RWPE1 (cell line): ENCODE measurements at regions not wholly inside any gene's neighbourhood (a gene's known extent, or its start where the extent isn't known, plus 50 kb on each side); places are given as distances from the start of the nearest gene placed in this dataset.

ENCODE experiments used
- CTCF ChIA-PET: fragments of 350-600 bp; sonication (Branson Sonifier 250); formaldehyde crosslinking; extraction: SDS; loops from one replicate; lab custom pipeline; 2021; lab: Yijun Ruan, JAX
- POLR2A ChIA-PET: fragments of 400-600 bp; formaldehyde crosslinking; extraction: SDS; loops from one replicate; lab custom pipeline; 2020; ENCODE audit warnings: antibody characterized with exemption; ENCODE audit not compliant: low non-redundant PET; lab: Yijun Ruan, JAX
- DNase-seq: peaks from one replicate; pipeline ENCODE4 v3.0.0; 2012; ENCODE audit warnings: low spot score
- H3K27ac ChIP-seq: fragments of 450-650 bp; 2 replicates; pipeline ENCODE4 v1.5.1; 2017
- TF ChIP-seq, protein P1 (sequence below): fragments of 450-650 bp; conservative IDR thresholded peaks from 2 replicates; pipeline ENCODE4 v1.5.1; 2017; ENCODE audit warnings: low read depth, mild to moderate bottlenecking

DNA sequence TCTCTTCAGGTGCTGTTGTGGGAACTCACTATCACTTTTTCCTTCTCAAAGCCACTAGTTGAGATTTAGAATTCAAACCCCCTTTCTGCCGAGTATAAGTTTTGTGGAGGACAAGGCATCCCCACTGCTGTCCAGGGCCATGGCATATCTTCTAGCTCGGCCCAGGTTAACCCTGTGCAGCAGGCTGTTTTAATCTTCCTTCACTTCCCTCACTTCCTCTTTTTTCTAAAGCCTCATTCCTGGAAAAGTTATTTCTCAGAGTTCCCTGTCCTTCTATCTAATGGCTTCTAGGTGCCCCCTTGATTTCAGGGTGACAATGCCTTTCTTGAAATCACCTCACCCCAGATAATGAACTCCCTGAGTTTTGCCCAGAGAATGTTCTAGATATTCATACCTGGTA is 222.3 kb downstream of the SNX10 start:
- no peak overlapping the region for H3K27ac ChIP-seq
- TF ChIP-seq, protein P1, sequence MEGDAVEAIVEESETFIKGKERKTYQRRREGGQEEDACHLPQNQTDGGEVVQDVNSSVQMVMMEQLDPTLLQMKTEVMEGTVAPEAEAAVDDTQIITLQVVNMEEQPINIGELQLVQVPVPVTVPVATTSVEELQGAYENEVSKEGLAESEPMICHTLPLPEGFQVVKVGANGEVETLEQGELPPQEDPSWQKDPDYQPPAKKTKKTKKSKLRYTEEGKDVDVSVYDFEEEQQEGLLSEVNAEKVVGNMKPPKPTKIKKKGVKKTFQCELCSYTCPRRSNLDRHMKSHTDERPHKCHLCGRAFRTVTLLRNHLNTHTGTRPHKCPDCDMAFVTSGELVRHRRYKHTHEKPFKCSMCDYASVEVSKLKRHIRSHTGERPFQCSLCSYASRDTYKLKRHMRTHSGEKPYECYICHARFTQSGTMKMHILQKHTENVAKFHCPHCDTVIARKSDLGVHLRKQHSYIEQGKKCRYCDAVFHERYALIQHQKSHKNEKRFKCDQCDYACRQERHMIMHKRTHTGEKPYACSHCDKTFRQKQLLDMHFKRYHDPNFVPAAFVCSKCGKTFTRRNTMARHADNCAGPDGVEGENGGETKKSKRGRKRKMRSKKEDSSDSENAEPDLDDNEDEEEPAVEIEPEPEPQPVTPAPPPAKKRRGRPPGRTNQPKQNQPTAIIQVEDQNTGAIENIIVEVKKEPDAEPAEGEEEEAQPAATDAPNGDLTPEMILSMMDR = no peak
- CTCF ChIA-PET = no interaction called here
- POLR2A ChIA-PET = no interaction called here
- no peak for DNase-seq

DNA sequence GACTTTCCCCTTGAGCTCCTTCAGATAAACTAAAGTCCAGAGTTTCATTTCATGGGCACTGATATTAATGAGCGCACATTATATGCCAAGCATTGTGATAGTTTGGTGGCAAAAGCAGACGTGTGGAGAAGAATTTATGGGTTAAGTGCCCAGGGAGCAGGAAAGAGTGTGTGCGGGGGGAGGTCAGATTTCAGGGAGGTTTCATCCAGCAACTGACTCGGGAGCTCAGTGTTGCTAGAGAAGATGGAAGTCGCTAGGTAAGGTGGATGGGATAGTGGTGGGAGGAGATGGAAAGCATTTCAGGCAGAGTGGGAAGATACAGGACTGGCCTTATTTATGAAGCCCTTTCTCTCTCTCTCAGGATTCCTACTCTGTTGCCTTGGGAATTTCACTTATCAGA is 223.0 kb downstream of the SNX10 start:
- CTCF ChIA-PET = no interaction called here

DNA sequence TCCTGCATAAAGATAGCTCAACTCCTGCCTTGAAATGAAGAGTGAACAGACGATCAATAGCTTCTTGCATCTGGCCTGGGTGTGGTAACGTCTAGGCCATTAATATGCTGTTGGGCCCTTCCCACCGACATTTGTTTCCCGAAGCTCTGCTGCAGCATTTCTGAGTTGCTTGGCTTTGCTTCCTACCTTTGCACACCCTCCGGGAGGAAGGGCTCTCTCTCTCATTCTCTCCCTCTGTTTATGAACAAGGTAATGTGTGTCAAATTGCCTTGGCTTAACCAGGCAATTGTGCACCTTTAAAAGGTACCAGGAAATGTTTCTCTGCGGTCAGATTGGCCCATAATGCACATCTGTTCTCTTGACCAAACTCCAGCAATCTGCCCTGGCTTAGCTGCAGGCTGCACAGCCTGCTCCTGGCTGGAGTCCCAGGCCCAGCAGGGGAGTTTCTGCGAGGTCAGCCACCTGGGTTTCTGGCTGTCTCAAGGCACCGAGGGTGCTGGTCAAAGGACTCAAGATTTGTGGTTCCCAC is 223.7 kb downstream of the SNX10 start:
- peak overlapping the region; percentile 31 for H3K27ac ChIP-seq
- ChIA-PET CTCF (interaction anchor here (0.6 kb wide), 1 partner anchor 89 kb away, joined by 4 read pairs; no protein-coding TSS in a partner anchor), POLR2A (no interaction called here)
- no peak for DNase-seq
- TF ChIP-seq, protein P1 = no peak

More for the DNA sequence above, 223.0 kb downstream of the SNX10 start:
- TF ChIP-seq, protein P1 = no peak
- DNase-seq = no peak
- H3K27ac ChIP-seq = no peak overlapping the region
- POLR2A ChIA-PET = no interaction called here

DNA sequence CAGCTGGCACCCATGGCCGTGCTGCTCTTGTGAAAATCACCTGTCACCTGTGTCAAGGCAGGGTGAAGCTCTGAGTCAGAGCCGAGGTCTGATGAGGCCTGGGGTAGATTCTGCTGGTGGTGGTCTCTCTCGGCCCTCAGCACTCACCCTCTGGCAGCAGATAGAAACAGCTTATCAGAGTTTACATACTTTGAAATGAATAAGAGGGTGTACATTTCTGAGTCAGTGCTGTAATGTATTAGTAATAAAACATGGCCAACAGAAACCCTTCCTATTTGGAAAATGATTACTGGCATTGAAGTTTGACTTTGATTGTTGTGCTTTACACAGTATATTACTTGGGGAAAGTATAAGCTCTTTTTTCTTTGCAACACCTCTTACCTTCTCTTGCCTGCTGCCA is 228.8 kb downstream of the SNX10 start:
- DNase-seq = no peak
- ChIA-PET CTCF (no interaction called here), POLR2A (no interaction called here)
- no peak overlapping the region for H3K27ac ChIP-seq
- TF ChIP-seq, protein P1 = no peak

DNA sequence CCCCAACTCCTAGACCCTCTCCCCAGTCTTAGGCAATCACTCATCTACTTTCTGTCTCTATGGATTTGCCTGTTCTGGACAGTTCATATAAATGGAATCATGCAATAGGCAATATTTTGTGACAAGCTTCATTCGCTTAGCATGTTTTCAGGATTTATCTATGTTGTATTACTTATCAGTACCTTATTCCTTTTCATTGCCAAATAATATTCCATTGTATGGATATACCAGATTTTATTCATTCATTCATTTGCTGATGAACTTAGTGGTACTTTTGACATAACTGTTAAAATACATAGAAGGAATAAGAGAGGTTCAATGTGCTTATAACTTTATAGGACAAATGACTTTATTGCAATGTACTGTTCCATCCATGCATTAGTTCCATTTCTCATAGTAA is 231.0 kb downstream of the SNX10 start:
- TF ChIP-seq, protein P1 = no peak
- no peak for DNase-seq
- no peak overlapping the region for H3K27ac ChIP-seq
- POLR2A ChIA-PET = no interaction called here
- CTCF ChIA-PET = no interaction called here

DNA sequence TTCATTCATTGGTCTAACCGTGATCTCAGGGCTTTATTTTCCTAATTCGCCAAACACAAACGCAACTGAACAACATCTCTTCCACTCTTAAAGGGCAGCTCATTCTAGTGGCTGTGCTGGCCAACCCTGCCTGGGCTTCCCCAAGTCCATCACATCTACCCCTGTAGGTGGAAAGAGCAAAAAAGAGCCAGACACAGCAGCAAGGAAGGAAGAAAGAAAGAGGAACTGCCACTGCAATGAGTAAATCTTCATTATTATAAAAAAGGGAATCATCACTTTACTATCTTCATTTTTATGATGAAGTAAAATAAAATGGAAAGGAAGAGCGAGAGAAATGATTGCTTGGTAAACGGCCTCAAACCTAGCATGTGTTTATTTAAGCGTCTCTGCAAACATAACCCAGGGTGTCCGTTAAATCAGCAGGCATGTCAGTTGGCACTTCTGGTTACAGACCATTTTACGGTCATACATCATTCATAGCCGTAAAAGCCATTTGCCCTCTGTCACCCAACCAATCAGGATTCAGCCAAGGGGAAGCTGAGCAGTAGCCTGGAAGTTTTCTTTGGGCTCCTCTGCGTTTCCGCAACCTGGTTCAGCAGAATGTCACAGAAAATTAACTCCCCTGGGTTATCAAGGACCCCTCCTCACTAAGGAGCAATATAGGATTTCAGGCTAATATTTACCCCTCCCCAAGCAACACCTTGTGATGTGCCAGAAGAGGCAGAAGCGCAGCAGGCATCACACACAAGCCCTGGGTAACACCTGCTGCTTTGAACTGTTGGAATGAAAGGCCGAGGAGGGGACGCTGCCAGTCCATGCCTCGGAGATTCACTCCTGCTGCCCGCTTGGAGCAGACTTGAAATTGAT is 234.0 kb downstream of the SNX10 start:
- TF ChIP-seq, protein P1 = no peak
- DNase-seq = no peak
- ChIA-PET POLR2A (no interaction called here), CTCF (no interaction called here)
- no peak overlapping the region for H3K27ac ChIP-seq
